SK-N-SH (cell line): ENCODE measurements at regions not wholly inside any gene's neighbourhood (a gene's known extent, or its start where the extent isn't known, plus 50 kb on each side); places are given as distances from the start of the nearest gene placed in this dataset.

Experiments
- CTCF ChIA-PET: fragments of 300-600, 350-600 bp; formaldehyde crosslinking; extraction: SDS; loops from one replicate; lab custom pipeline; 2021; lab: Yijun Ruan, JAX
- POLR2A ChIA-PET: fragments of 350-600 bp; sonication (Branson Sonifier 250); formaldehyde crosslinking; extraction: SDS; loops from one replicate; lab custom pipeline; 2020; ENCODE audit warnings: antibody characterized with exemption, inconsistent platforms; lab: Yijun Ruan, JAX
- DNase-seq: peaks from one replicate; pipeline ENCODE4 v3.0.0; 2012
- H2AFZ ChIP-seq: fragments of 200-600 bp; sonication (generic); 2 replicates; pipeline ENCODE4 v1.8.1; 2016; ENCODE audit warnings: antibody characterized with exemption, mild to moderate bottlenecking, low read depth
- H3F3A ChIP-seq: fragments of 200-600 bp; sonication (generic); replicated peaks from 2 replicates; pipeline ENCODE3; 2016; ENCODE audit warnings: antibody characterized with exemption, mild to moderate bottlenecking; ENCODE audit not compliant: insufficient read depth
- H3K27ac ChIP-seq, 2 experiments: fragments of 200-500 bp in 1 of 2; fragments of 200-600 bp in 1 of 2; sonication (Bioruptor generic) in 1 of 2; sonication (generic), shearing (Covaris generic) in 1 of 2; 2 replicates each; pipeline versions ENCODE4 v1.5.1 to v1.6.1; 2014 to 2016; ENCODE audit warnings: low read depth in 2 of 2, inconsistent platforms in 1 of 2, low read length in 1 of 2, mild to moderate bottlenecking in 1 of 2, mixed read lengths in 1 of 2
- H3K27me3 ChIP-seq: fragments of 200-600 bp; sonication (generic), shearing (Covaris generic); 2 replicates; pipeline ENCODE4 v1.6.1; 2016; ENCODE audit warnings: mixed run types; ENCODE audit not compliant: insufficient read depth
- H3K36me3 ChIP-seq, 2 experiments: fragments of 200-500 bp in 1 of 2; fragments of 200-600 bp in 1 of 2; sonication (Bioruptor generic) in 1 of 2; sonication (generic) in 1 of 2; replicated peaks in 1 of 2; 2 replicates each; pipeline versions ENCODE3 to v1.5.1; 2014 to 2016; ENCODE audit warnings: low read length in 1 of 2, mild to moderate bottlenecking in 1 of 2; ENCODE audit not compliant: insufficient read depth in 2 of 2, control insufficient read depth in 1 of 2
- H3K4me1 ChIP-seq, 2 experiments: fragments of 200-500 bp in 1 of 2; fragments of 200-600 bp in 1 of 2; sonication (Bioruptor generic) in 1 of 2; sonication (generic), shearing (Covaris generic) in 1 of 2; 2 replicates each; pipeline versions ENCODE4 v1.5.1 to v1.6.1; 2014 to 2016; ENCODE audit warnings: low read depth in 1 of 2, low read length in 1 of 2, mixed run types in 1 of 2; ENCODE audit not compliant: insufficient read depth in 2 of 2, control insufficient read depth in 1 of 2
- H3K4me2 ChIP-seq: fragments of 200-600 bp; sonication (generic), shearing (Covaris generic); 2 replicates; pipeline ENCODE4 v1.6.1; 2017; ENCODE audit warnings: mixed run types
- H3K4me3 ChIP-seq, 2 experiments: fragments of 200-500 bp in 1 of 2; fragments of 200-600 bp in 1 of 2; sonication (Bioruptor generic) in 1 of 2; sonication (generic), shearing (Covaris generic) in 1 of 2; 2 replicates each; pipeline versions ENCODE4 v1.5.1 to v1.8.1; 2014 to 2016; ENCODE audit warnings: low read depth in 2 of 2, inconsistent platforms in 1 of 2, low read length in 1 of 2, mild to moderate bottlenecking in 1 of 2, mixed read lengths in 1 of 2, moderate library complexity in 1 of 2
- H3K79me2 ChIP-seq: fragments of 200-600 bp; sonication (generic); 2 replicates; pipeline ENCODE4 v1.8.1; 2017; ENCODE audit warnings: mild to moderate bottlenecking; ENCODE audit not compliant: insufficient read depth
- H3K9ac ChIP-seq: fragments of 200-600 bp; sonication (generic); 2 replicates; pipeline ENCODE4 v1.6.1; 2017; ENCODE audit warnings: mixed run types
- H3K9me2 ChIP-seq: fragments of 200-600 bp; sonication (generic); 2 replicates; pipeline ENCODE4 v1.6.1; 2017; ENCODE audit warnings: mixed run types
- H3K9me3 ChIP-seq: fragments of 200-600 bp; sonication (generic); 2 replicates; pipeline ENCODE4 v1.6.1; 2017; ENCODE audit warnings: mixed run types, mild to moderate bottlenecking, moderate library complexity
- H4K20me1 ChIP-seq: fragments of 200-600 bp; sonication (generic); 2 replicates; pipeline ENCODE4 v1.6.1; 2017; ENCODE audit warnings: mild to moderate bottlenecking, mixed run types; ENCODE audit not compliant: insufficient read depth
- CHD2 ChIP-seq: fragments of 150-350 bp; IDR thresholded peaks from 2 replicates; pipeline ENCODE4 v1.6.1; 2018; ENCODE audit warnings: low read length; ENCODE audit not compliant: partially characterized antibody
- ELF1 ChIP-seq: IDR thresholded peaks from 2 replicates; pipeline ENCODE4 v1.4.0; 2012
- EZH2phosphoT487 ChIP-seq: fragments of 200-600 bp; sonication (generic); IDR thresholded peaks from 2 replicates; pipeline ENCODE4 v1.6.1; 2017; ENCODE audit warnings: low read depth, mixed run types, mild to moderate bottlenecking, antibody characterized with exemption, moderate library complexity, borderline replicate concordance
- FOSL2 ChIP-seq: IDR thresholded peaks from 2 replicates; pipeline ENCODE4 v1.4.0; 2012; ENCODE audit warnings: low read depth, mild to moderate bottlenecking, moderate library complexity, borderline replicate concordance
- FOXM1 ChIP-seq: IDR thresholded peaks from 2 replicates; pipeline ENCODE4 v1.4.0; 2012; ENCODE audit warnings: low read depth, mild to moderate bottlenecking
- JUND ChIP-seq: IDR thresholded peaks from 2 replicates; pipeline ENCODE4 v1.4.0; 2012
- MEF2A ChIP-seq: IDR thresholded peaks from 2 replicates; pipeline ENCODE4 v1.4.0; 2012; ENCODE audit warnings: low read depth, borderline replicate concordance
- MXI1 ChIP-seq: IDR thresholded peaks from 2 replicates; pipeline ENCODE4 v1.6.1; 2012; ENCODE audit warnings: mild to moderate bottlenecking, low read depth, low read length, improper control_type of control experiment
- NRF1 ChIP-seq: IDR thresholded peaks from 2 replicates; pipeline ENCODE4 v1.6.1; 2012; ENCODE audit warnings: low read depth, mild to moderate bottlenecking, low read length
- POLR2AphosphoS5 ChIP-seq: IDR thresholded peaks from 2 replicates; pipeline ENCODE4 v1.6.1; 2012; ENCODE audit warnings: low read depth, low read length
- RFX5 ChIP-seq: IDR thresholded peaks from 2 replicates; pipeline ENCODE4 v1.6.1; 2012; ENCODE audit warnings: mild to moderate bottlenecking, improper control_type of control experiment, low read length
- RXRA ChIP-seq: IDR thresholded peaks from 2 replicates; pipeline ENCODE4 v1.4.0; 2012; ENCODE audit warnings: low read depth, mild to moderate bottlenecking, borderline replicate concordance
- SIN3A ChIP-seq: IDR thresholded peaks from 2 replicates; pipeline ENCODE4 v1.6.1; 2012; ENCODE audit warnings: low read depth, mild to moderate bottlenecking, low read length, moderate library complexity, borderline replicate concordance
- SMC3 ChIP-seq: IDR thresholded peaks from 2 replicates; pipeline ENCODE4 v1.6.1; 2012; ENCODE audit warnings: low read depth, low read length, improper control_type of control experiment
- TAF1 ChIP-seq: IDR thresholded peaks from 2 replicates; pipeline ENCODE4 v1.6.1; 2012; ENCODE audit warnings: low read depth, mild to moderate bottlenecking, low read length, moderate library complexity, borderline replicate concordance
- YY1 ChIP-seq: IDR thresholded peaks from 2 replicates; pipeline ENCODE4 v1.4.0; 2012; ENCODE audit warnings: low read depth, mild to moderate bottlenecking
- WGBS: methylation state at CpG from one replicate; pipeline ENCODE4 v1.1.6; 2017; ENCODE audit warnings: low lambda C conversion rate; 5-methylcytosine and 5-hydroxymethylcytosine counted together
- TF ChIP-seq, protein P1 (sequence below): IDR thresholded peaks from 2 replicates; pipeline ENCODE4 v1.4.0; 2012; ENCODE audit warnings: low read depth, borderline replicate concordance
- TF ChIP-seq, protein P2 (sequence below): IDR thresholded peaks from 2 replicates; pipeline ENCODE4 v1.6.1; 2012; ENCODE audit warnings: mild to moderate bottlenecking, low read depth, low read length, moderate library complexity
- TF ChIP-seq, protein P3 (sequence below): IDR thresholded peaks from 2 replicates; pipeline ENCODE4 v1.4.0; 2012; ENCODE audit warnings: low read depth, borderline replicate concordance

DNA sequence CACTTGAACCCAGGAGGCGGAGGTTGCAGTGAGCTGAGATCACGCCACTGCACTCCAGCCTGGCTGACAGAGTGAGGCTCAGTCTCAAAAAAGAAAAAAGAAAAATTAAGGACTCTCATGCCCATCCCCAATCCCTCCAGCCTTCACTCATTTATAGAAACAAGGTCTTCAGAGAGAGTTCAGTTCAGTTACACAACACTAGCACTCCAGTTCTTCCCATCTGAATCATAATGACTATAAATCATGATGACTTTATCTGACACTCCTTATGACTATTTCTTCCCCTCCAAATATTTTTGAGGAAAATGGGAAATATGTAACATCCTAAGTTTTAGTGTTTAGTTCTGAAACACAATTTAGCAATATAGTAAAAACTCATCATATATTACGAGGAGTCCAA, 107.4 kb upstream of the LSM8 start:
- H3K9me2 ChIP-seq, result no peaks in the 10 kb centered on the region
- no peaks in the 10 kb centered on the region for H3K36me3 ChIP-seq
- no peaks in the 10 kb centered on the region for H3K79me2 ChIP-seq
- H3K4me1 ChIP-seq, result no peaks in the 10 kb centered on the region
- no peaks in the 10 kb centered on the region for H4K20me1 ChIP-seq
- TF ChIP-seq TAF1 (no peak), ELF1 (no peak), EZH2phosphoT487 (no peak), SIN3A (no peak), SMC3 (no peak), POLR2AphosphoS5 (no peak), NRF1 (no peak), MXI1 (no peak), RXRA (no peak), FOXM1 (no peak), FOSL2 (no peak), YY1 (no peak), CHD2 (no peak)
- TF ChIP-seq, protein P1, sequence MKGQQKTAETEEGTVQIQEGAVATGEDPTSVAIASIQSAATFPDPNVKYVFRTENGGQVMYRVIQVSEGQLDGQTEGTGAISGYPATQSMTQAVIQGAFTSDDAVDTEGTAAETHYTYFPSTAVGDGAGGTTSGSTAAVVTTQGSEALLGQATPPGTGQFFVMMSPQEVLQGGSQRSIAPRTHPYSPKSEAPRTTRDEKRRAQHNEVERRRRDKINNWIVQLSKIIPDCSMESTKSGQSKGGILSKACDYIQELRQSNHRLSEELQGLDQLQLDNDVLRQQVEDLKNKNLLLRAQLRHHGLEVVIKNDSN, result no peak
- no peaks in the 10 kb centered on the region for H3F3A ChIP-seq
- DNase-seq, result no peak
- H3K27me3 ChIP-seq, result no peaks in the 10 kb centered on the region
- no peak overlapping the region for H3K4me2 ChIP-seq
- H2AFZ ChIP-seq, result no peak overlapping the region
- H3K9ac ChIP-seq, result no peak overlapping the region
- no peak overlapping the region for H3K4me3 ChIP-seq
- ChIA-PET CTCF (no interaction called here), POLR2A (no interaction called here)
- H3K9me3 ChIP-seq, result no peaks in the 10 kb centered on the region
- WGBS, result 45% methylated on average over 3 of the region's 3 CpGs
- H3K27ac ChIP-seq, result no peak overlapping the region

DNA sequence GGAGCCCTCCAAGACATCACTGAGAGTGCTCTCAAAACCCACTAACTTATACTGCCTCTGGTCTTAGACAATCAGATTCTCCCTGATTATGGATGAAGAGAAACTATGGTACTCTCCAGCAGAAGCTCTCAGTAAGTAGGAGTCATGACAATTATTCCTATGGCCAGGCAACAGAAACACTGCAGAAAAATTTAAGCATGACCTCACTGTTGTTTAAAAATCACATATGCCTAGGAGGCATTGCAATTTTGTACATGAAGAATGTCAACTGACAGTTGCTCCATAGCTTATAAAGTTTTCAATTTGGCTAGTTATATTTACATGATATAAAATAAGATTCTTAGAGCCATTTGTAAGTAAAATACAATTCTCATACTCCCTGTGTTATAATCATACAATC, 105.9 kb upstream of the LSM8 start:
- Histone ChIP-seq H3K4me2 (no peak overlapping the region), H3K79me2 (no peaks in the 10 kb centered on the region), H2AFZ (no peak overlapping the region), H3K27ac (no peak overlapping the region), H4K20me1 (no peaks in the 10 kb centered on the region), H3K9me3 (no peaks in the 10 kb centered on the region), H3K9me2 (no peaks in the 10 kb centered on the region), H3K4me3 (no peak overlapping the region), H3K27me3 (no peaks in the 10 kb centered on the region), H3F3A (no peaks in the 10 kb centered on the region), H3K4me1 (no peaks in the 10 kb centered on the region), H3K9ac (no peak overlapping the region), H3K36me3 (no peaks in the 10 kb centered on the region)
- TF ChIP-seq, protein P2, sequence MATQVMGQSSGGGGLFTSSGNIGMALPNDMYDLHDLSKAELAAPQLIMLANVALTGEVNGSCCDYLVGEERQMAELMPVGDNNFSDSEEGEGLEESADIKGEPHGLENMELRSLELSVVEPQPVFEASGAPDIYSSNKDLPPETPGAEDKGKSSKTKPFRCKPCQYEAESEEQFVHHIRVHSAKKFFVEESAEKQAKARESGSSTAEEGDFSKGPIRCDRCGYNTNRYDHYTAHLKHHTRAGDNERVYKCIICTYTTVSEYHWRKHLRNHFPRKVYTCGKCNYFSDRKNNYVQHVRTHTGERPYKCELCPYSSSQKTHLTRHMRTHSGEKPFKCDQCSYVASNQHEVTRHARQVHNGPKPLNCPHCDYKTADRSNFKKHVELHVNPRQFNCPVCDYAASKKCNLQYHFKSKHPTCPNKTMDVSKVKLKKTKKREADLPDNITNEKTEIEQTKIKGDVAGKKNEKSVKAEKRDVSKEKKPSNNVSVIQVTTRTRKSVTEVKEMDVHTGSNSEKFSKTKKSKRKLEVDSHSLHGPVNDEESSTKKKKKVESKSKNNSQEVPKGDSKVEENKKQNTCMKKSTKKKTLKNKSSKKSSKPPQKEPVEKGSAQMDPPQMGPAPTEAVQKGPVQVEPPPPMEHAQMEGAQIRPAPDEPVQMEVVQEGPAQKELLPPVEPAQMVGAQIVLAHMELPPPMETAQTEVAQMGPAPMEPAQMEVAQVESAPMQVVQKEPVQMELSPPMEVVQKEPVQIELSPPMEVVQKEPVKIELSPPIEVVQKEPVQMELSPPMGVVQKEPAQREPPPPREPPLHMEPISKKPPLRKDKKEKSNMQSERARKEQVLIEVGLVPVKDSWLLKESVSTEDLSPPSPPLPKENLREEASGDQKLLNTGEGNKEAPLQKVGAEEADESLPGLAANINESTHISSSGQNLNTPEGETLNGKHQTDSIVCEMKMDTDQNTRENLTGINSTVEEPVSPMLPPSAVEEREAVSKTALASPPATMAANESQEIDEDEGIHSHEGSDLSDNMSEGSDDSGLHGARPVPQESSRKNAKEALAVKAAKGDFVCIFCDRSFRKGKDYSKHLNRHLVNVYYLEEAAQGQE, result no peak
- no peak for TF ChIP-seq RFX5
- no peak for TF ChIP-seq MEF2A
- TF ChIP-seq YY1, result no peak
- TF ChIP-seq, protein P3, sequence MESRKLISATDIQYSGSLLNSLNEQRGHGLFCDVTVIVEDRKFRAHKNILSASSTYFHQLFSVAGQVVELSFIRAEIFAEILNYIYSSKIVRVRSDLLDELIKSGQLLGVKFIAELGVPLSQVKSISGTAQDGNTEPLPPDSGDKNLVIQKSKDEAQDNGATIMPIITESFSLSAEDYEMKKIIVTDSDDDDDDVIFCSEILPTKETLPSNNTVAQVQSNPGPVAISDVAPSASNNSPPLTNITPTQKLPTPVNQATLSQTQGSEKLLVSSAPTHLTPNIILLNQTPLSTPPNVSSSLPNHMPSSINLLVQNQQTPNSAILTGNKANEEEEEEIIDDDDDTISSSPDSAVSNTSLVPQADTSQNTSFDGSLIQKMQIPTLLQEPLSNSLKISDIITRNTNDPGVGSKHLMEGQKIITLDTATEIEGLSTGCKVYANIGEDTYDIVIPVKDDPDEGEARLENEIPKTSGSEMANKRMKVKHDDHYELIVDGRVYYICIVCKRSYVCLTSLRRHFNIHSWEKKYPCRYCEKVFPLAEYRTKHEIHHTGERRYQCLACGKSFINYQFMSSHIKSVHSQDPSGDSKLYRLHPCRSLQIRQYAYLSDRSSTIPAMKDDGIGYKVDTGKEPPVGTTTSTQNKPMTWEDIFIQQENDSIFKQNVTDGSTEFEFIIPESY, result no peak
- no peak for TF ChIP-seq JUND
- no peak for DNase-seq
- ChIA-PET POLR2A (no interaction called here), CTCF (no interaction called here)
